Small intestine (tissue), 7 donors: ENCODE measurements at regions not wholly inside any gene's neighbourhood (a gene's known extent, or its start where the extent isn't known, plus 50 kb on each side); places are given as distances from the start of the nearest gene placed in this dataset.
"Not testable (repeated sequence)": the region's sequence is repeated elsewhere in the genome, so short reads cannot be mapped to it uniquely, and the experiment has no call there.

Experiments used
- DNase-seq, 2 donors: peaks; one replicate each; pipeline versions ENCODE4 v3.0.0 to v3.0.0-alpha.2; 2013
- FAIRE-seq: peaks from 2 replicates; lab custom pipeline; 2012; peaks lifted over from hg19 to GRCh38; lab: Jason Lieb, UNC
- H3K27ac ChIP-seq, 3 donors: one replicate each; pipeline ENCODE4 v1.5.1; 2013; ENCODE audit warnings: low read length in 2 of 3, mild to moderate bottlenecking in 2 of 3, control low read depth in 1 of 3, inconsistent platforms in 1 of 3, low read depth in 1 of 3, moderate library complexity in 1 of 3
- H3K27me3 ChIP-seq, 3 donors: one replicate each; pipeline ENCODE4 v1.6.1; 2013; ENCODE audit warnings: low read length in 3 of 3, inconsistent platforms in 1 of 3; ENCODE audit not compliant: control insufficient read depth in 3 of 3, insufficient read depth in 3 of 3
- H3K36me3 ChIP-seq, 3 donors: one replicate each; pipeline ENCODE4 v1.6.1; 2013; ENCODE audit warnings: low read length in 3 of 3, inconsistent platforms in 1 of 3, low read depth in 1 of 3, mild to moderate bottlenecking in 1 of 3, moderate library complexity in 1 of 3; ENCODE audit not compliant: control insufficient read depth in 3 of 3, insufficient read depth in 2 of 3
- H3K4me1 ChIP-seq, 3 donors: one replicate each; pipeline ENCODE4 v1.6.1; 2013; ENCODE audit warnings: low read length in 2 of 3, inconsistent platforms in 1 of 3, low read depth in 1 of 3, mild to moderate bottlenecking in 1 of 3, moderate library complexity in 1 of 3; ENCODE audit not compliant: control insufficient read depth in 3 of 3, insufficient read depth in 2 of 3
- H3K4me3 ChIP-seq, 3 donors: one replicate each; pipeline ENCODE4 v1.5.1; 2013; ENCODE audit warnings: low read length in 3 of 3, control low read depth in 1 of 3, inconsistent platforms in 1 of 3, low read depth in 1 of 3, mild to moderate bottlenecking in 1 of 3, moderate library complexity in 1 of 3
- H3K9me3 ChIP-seq, 2 donors: one replicate each; pipeline ENCODE4 v1.6.1; 2013; ENCODE audit warnings: low read depth in 1 of 2, low read length in 1 of 2; ENCODE audit not compliant: control insufficient read depth in 2 of 2, insufficient read depth in 1 of 2
- WGBS, 3 donors: extraction: QIAGEN DNeasy Blood & Tissue Kit; methylation state at CpG; one replicate each; pipeline ENCODE4 v1.1.7; 2013; 5-methylcytosine and 5-hydroxymethylcytosine counted together
- donor health status: healthy with polysubstance abuse.
- donor health status: control.
- donor health status: control.
- donor health status: Bipolar disorder and iron deficiency.
- donor health status: healthy.

- Histone ChIP-seq H3K4me1 (peaks cover 0 to 2% (median 0%) of the 10 kb centered on the region in 3 donors), H3K36me3 (no peaks in the 10 kb centered on the region), H3K27me3 (no peaks in the 10 kb centered on the region), H3K27ac (no peak overlapping the region), H3K9me3 (peaks cover 0 to 10% of the 10 kb centered on the region in 2 donors), H3K4me3 (no peak overlapping the region)
- FAIRE-seq (no peak), DNase-seq (no peak)
- 56 to 77% (median 59%) methylated on average over 4 of the region's 4 CpGs for WGBS, 3 donors
Measured at GRCh38 chr6:137680705-137681346, 186.2 kb upstream of the TNFAIP3 start.

DNA sequence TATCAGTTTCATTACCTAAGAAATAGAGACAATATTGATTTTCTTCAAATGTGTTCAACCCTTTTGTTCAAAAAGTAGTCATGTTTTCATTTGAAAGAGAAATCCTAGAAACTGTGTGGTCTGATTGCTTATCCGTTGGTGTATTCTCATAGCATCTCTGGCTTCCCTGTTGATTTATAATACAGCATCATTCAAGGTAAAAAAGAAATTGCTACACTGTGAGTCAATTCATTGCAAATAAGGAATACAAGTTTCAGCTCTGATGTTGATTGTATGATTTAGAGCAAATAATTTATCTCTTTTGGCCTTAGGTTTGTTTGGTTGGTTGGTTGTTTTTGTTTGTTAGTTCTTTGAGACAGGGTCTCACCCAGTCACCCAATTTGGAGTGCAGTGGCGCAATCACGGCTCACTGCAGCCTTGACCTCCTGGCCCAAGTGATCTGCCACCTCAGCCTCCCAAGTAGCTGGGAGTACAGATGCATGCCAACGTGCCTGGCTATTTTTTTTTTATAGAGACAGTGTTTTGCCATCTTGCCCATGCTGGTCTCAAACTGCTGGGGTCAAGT is 185.5 kb upstream of the TNFAIP3 start:
- H3K4me1 ChIP-seq = peaks cover 0 to 2% (median 0%) of the 10 kb centered on the region in 3 donors
- H3K36me3 ChIP-seq = no peaks in the 10 kb centered on the region
- H3K9me3 ChIP-seq = peaks cover 0 to 10% of the 10 kb centered on the region in 2 donors
- H3K4me3 ChIP-seq = no peak overlapping the region
- no peak overlapping the region for H3K27ac ChIP-seq
- DNase-seq (no peak), FAIRE-seq (no peak)
- 88 to 90% (median 89%) methylated on average over 4 of the region's 4 CpGs for WGBS, 3 donors
- H3K27me3 ChIP-seq = no peaks in the 10 kb centered on the region

DNA sequence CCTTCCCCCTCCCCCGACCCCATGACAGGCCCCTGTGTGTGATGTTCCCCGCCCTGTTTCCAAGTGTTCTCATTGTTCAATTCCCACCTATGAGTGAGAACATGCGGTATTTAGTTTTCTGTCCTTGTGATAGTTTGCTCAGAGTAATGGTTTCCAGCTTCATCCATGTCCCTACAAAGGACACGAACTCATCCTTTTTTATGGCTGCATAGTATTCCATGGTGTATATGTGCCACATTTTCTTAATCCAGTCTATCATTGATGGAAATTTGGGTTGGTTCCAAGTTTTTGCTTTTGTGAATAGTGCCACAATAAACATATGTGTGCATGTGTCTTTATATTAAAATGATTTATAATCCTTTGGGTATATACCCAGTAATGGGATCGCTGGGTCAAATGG is 184.4 kb upstream of the TNFAIP3 start:
- H3K4me3 ChIP-seq, FAIRE-seq, H3K4me1 ChIP-seq, H3K9me3 ChIP-seq, H3K36me3 ChIP-seq, DNase-seq, H3K27me3 ChIP-seq, H3K27ac ChIP-seq: not testable (repeated sequence)
- 97 to 99% (median 99%) methylated on average over 5 of the region's 5 CpGs for WGBS, 3 donors

DNA sequence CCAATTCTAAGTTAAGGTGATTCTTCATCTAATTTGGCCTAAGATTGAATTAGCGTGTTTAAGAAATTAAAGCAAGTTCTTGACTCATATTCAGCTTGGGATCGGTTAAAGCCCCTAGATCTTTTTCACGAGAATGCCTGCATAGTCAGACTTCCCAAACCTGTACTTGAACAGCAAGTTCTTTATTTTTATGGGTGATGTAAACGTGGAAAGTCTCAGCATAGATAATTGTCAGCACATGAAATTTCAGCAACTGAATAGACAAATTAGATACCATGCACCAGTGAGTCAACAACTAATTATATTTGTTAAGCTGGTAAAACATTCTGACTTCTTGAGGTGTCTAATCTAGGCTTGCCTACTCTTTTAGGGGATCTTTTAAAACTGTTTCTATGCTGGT is 183.1 kb upstream of the TNFAIP3 start:
- Histone ChIP-seq H3K27ac (no peak overlapping the region), H3K9me3 (peaks cover 0 to 6% of the 10 kb centered on the region in 2 donors), H3K27me3 (no peaks in the 10 kb centered on the region), H3K4me3 (no peak overlapping the region), H3K36me3 (no peaks in the 10 kb centered on the region), H3K4me1 (peaks cover 0 to 2% (median 2%) of the 10 kb centered on the region in 3 donors)
- FAIRE-seq = no peak
- 62% methylated on average over 4 of the region's 4 CpGs for WGBS, 3 donors
- DNase-seq = no peak

- H3K4me1 ChIP-seq = peaks cover 5 to 15% (median 8%) of the 10 kb centered on the region in 3 donors
- no peaks in the 10 kb centered on the region for H3K36me3 ChIP-seq
- no peaks in the 10 kb centered on the region for H3K27me3 ChIP-seq
- peaks cover 0 to 6% of the 10 kb centered on the region in 2 donors for H3K9me3 ChIP-seq
- DNase-seq (peak in 1 of 2 donors; percentile 73), FAIRE-seq (no peak)
- no peak overlapping the region for H3K4me3 ChIP-seq
- H3K27ac ChIP-seq = no peak overlapping the region
Measured at GRCh38 chr6:137685798-137686375, 181.2 kb upstream of the TNFAIP3 start.

- DNase-seq (no peak), FAIRE-seq (no peak)
- Histone ChIP-seq H3K9me3 (peaks cover 0 to 4% of the 10 kb centered on the region in 2 donors), H3K36me3 (no peaks in the 10 kb centered on the region), H3K4me1 (peaks cover 5 to 19% (median 11%) of the 10 kb centered on the region in 3 donors), H3K27ac (no peak overlapping the region), H3K4me3 (no peak overlapping the region), H3K27me3 (no peaks in the 10 kb centered on the region)
- WGBS, 3 donors = 98% methylated on average over 3 of the region's 3 CpGs
Measured at GRCh38 chr6:137687818-137688217, 179.2 kb upstream of the TNFAIP3 start.

GRCh38 chr6:137688230-137688971 is 178.7 kb upstream of the TNFAIP3 start:
- no peak overlapping the region for H3K27ac ChIP-seq
- peaks cover 5 to 19% (median 11%) of the 10 kb centered on the region in 3 donors for H3K4me1 ChIP-seq
- no peak for FAIRE-seq

DNA sequence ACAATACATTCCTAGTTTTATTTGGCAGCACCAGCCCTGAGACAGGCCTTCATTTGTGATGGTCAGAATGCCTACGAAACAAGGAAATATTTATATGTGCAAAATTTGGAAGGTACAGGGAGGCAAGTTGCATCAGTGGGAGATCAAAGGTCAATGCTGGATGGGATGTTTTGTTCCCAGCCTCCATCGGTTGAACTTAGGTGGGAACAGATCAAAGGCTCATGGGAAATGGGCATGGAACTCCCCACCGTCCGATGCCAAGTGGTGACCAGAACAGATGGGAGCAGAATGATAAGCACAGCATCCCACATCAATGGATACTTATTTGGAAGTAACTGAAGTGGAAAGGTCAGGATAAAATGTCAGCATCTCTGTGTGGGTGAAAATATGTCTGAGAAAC is 177.7 kb upstream of the TNFAIP3 start:
- no peaks in the 10 kb centered on the region for H3K36me3 ChIP-seq
- no peak overlapping the region for H3K27ac ChIP-seq
- H3K4me3 ChIP-seq = no peak overlapping the region
- 46 to 62% (median 59%) methylated on average over 4 of the region's 4 CpGs for WGBS, 3 donors
- FAIRE-seq (no peak), DNase-seq (no peak)
- no peaks in the 10 kb centered on the region for H3K27me3 ChIP-seq
- peaks cover 5 to 19% (median 10%) of the 10 kb centered on the region in 3 donors for H3K4me1 ChIP-seq
- H3K9me3 ChIP-seq = peaks cover 0 to 4% of the 10 kb centered on the region in 2 donors

More at GRCh38 chr6:137688230-137688971, 178.7 kb upstream of the TNFAIP3 start:
- Histone ChIP-seq H3K27me3 (no peaks in the 10 kb centered on the region), H3K4me3 (no peak overlapping the region), H3K36me3 (no peaks in the 10 kb centered on the region), H3K9me3 (peaks cover 0 to 4% of the 10 kb centered on the region in 2 donors)
- no peak for DNase-seq
